ENCODE measurements at regions not wholly inside any gene's neighbourhood (a gene's known extent, or its start where the extent isn't known, plus 50 kb on each side); places are given as distances from the start of the nearest gene placed in this dataset.

DNA sequence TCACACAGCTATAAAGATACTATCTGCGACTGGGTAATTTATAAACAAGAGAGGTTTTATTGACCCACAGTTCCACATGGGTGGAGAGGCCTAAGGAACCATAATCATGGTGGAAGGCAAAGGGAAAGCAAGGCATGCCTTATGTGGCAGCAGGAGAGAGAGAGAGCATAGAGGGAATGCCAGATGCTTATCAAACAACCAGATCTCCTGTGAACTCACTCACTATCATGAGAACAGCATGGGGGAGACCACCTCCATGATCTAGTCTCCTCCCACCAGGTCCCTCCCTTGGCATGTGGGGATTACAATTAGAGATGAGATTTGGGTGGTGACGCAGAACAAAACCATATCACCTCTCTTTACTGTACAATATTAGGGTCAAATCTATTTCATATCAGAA, 1101.6 kb upstream of the RAG2 start:
- DNase-seq, result no peak

DNA sequence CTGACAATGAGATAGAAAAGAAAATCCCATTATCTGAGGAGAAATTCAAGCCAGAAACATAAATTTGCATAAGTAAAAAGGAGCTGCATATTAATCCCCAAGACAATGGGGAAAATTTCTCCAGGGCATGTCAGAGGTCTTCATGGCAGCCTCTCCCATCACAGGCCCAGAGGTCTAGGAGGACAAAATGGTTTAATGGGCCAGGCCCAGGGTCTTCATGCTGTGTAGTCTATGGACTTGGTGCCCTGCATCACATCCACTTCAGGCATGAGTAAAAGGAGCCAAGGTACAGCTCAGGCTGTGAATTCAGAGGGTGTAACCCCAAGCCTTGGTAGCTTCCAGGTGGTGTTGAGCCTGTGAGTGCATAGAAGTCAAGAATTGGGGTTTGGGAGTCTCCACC, 1097.2 kb upstream of the RAG2 start:
- no peak for DNase-seq

DNA sequence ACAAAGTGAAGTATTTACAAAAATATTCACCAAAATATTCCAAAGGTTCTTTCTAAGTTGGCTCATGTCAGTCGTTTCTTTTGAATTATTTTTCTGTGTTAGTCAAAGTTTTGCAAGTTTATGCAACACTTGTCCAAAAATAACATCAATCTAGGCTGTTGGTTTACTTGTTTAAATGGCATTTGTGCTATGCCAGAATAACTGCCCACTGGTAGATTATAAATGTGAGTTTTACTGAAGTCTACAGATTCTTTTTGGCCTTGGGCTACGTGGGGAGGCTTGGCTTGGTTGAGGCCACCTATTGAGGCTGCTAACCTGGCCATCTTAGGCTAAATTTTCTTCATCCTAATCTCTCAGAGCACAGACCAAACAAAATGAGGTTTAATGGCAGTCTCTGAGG, 1091.9 kb upstream of the RAG2 start:
- no peak for DNase-seq

DNA sequence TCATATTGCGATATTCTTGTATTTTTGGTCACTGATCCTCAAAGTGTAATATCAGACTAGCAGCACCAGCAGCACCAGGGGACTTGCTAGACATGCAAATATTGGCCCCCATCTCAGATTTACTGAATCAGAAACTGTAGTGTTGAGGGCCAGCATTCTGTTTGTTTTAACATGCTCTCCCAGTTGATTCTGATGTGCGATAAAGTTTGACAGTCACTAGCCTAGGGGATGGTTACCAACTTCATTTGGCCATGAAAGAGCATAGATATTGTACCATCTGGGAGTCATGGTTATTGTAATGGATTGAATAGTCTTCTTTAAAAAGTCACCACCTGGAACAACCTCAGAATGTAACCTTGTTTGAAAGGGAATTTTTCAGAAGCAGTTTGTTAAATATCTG, 1090.4 kb upstream of the RAG2 start:
- DNase-seq, result no peak

DNA sequence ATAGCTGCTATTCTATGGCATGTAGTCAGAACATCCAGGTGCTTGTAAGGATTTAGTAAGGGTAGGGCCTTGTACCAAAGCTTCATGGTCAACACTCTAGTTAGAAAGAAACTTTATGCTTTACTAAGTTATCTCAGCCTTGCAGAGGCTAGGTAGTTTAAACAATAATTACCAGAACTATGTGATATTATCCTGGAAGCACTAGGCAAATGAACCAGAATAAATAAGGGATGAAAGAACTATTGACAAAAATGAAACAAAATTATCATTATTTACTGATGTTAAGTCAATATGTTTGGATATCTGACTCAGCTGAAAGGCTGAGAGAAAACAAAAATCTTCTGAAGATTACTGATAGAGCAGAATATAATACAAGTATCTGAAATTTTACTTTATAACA, 1089.1 kb upstream of the RAG2 start:
- DNase-seq, result no peak

DNA sequence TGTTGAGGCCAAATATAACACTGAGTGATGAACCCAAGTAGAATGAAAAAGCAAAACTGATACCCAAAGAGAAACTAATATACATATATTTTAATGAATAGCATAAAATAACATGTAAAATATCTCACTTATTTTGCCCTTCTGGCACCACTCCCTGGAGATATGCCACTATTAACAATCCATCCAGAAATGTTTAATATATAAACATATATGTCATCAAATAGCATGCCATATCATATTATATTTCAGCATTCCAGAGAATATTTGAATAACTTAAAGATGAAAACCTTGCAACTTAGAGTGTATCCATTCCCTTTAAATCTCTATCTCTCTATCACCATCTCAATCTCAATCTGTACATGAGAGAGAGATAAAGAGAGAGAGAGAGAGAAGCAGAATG, 1073.3 kb upstream of the RAG2 start:
- DNase-seq, result no peak

DNA sequence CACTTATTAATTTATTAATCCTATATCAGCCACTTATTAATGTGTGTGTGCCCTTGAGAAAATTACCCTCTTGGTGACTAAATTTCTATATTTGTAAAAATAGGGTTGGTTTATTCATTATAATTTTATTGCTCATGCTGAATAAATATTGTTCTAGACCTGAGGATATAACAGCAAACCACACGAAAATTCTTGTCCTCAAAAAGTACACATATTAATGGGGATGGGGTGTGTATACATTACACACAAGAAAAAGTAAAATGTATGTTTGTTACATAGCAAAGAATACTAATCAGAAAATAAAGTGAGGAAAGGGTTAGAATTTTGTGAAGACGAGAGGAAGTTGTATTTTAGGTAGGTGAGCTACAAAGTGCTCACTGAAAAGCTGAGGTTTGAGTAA, 1068.9 kb upstream of the RAG2 start:
- DNase-seq, result no peak

DNA sequence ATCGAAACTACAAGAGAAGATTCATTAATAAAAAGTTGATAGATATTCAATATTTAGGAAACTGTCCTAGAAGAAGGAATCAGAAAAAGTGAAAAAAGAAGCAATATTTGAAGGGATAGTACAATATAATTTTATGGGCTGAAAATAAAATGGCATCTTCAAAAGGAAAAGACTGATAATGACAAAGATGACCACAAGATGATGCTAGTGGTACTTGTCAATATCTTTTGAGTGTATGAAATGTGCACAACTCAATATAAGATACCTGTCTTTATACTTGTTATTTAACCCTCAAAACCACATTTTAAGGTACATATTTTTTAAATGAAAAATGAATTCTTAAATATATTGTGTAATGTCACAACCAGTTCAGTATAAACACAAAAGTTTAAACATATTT, 1059.6 kb upstream of the RAG2 start:
- no peak for DNase-seq

DNA sequence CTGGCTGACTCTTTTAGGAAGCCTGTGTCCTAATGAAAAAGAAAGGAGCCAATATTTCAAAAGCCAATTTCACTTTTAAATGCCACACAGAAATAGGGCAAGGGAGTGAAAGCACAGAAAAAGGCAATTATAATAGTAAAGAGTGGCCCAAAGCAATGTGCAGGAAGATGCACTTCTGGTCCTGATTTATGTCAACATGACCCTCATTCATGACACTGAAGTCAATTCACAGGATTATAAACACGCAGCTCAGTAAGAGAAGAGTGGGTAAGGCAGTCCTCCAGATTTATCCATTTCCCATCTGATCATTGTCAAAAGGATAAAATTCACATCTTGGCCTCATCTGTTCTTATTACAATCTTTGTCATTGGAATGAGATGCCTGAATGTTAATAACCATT, 1049.7 kb upstream of the RAG2 start:
- DNase-seq, result no peak

DNA sequence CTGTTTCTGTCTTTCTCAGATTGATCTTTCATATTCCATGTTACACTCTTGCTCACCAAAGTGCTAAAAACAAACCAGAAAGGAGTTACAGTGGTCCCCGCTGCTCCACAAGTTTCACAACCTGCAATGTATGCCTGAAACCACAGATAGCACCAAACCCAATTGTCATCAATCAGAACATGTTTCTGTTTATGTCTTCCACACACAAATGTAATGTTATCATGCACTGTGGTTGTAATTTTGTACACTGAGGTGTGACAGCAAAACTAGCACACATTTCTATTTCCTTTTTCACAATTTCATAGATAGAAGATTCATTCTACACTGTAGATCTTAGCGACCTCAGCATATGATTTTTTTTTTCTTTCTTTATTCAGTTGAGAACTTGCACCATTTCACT, 1045.9 kb upstream of the RAG2 start:
- no peak for DNase-seq

DNA sequence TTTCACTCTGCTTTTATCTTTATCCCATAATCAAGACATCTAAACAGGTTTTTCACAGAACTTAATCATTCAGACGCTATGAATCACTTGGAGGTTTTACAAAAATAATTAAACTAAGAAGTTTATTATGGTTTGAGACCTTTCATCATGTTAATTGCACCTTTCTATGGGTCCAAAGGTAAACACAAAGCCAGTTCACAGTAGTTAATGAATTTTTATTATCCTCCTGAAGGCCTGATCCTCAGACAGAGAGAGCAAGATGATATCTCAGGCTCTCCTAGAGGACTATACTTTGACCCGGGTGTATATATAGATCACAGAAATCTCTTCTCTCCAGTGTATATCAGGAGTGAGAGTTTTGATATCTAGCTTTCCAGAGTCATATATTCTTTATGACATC, 1044.3 kb upstream of the RAG2 start:
- DNase-seq, result no peak

DNA sequence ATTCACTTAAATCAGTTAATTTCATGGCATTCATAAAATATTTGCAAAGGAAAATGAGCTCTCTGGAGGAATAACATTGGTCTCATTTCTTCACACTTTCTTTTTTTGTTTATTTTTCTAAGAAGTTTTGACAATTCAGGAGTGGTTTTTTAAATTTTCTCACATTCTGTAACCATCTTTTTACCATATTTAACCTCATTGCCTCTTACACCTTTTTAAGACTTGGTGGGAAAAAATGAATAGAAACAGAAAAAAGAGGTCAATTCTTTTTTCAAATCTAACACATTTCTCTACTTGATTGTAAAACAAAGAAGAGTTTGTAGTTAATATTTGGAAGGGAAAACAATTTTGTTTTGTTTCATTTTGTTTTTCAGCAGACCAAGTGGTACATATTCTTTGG, 1034.7 kb upstream of the RAG2 start:
- DNase-seq, result no peak

DNA sequence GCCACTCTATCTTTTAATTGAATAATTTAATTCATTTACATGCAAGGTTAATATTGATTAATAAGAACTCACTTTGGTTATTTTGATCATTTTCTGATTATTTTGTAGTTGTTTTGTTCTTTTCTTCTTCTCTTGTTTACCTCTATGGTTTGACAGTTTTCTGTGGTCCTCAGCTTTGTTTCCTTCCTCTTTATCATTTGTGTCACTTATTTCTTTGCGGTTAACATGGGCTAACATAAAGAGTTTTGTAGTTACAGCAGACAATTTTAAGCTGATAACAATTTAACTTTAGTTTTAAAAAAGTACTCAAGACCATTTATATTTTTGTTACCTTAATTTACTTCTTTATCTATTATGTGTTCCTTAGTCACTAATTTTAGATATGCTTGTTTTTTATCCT, 1032.8 kb upstream of the RAG2 start:
- DNase-seq, result no peak

DNA sequence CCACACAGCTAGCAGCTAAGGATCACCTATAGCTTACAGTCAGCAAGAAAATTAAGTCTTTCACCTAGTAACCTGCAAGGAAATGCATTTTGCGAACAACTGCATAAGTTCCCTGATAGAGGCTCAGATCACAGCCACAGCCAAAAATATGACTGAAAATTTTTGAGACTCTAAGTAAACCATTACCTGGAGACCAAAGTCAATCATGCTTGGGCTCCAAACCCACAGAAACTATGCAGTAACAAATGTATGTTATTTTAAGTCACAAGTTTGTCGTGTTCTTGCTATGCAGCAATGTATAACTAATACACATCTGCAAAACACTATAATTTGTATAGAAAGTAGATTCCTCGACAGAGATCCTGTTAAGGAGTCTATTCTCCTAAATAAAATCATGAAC, 1025.7 kb upstream of the RAG2 start:
- DNase-seq, result no peak

DNA sequence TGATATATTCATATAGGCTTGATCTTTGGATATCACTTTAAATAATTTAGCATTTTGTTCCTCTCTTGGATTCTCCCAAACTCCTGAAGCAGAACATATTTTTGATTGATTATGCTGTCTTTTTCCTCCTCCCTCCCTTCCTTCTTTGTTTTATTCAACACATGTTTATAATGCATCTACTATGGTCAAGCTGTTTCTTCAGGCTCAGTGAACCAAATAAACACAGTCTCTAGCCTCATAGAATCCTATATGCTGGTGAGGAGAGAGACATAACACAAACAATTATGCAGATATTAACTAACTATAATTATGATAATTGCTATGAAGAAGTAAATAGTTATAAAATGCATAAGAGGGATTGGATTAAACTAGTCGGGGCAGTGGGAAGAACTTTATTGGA, 1023.6 kb upstream of the RAG2 start:
- no peak for DNase-seq

DNA sequence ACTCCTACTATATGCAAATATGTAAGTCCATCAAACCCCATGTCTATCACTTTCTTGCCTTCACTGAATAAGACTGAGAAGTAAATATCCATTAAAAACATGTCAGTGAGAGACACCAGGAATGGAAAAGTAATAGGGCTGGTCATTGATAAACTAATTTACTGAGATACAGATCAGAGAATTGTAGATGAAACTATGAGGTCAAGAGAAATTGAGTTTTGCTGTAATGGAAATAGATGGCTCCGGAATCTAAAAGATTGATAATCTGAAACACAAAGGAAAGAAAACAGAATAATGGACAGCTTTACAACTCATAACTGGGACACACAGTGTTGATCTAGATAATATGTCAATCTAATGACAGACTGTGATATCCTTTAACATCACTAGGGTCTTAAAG, 1018.3 kb upstream of the RAG2 start:
- no peak for DNase-seq

DNA sequence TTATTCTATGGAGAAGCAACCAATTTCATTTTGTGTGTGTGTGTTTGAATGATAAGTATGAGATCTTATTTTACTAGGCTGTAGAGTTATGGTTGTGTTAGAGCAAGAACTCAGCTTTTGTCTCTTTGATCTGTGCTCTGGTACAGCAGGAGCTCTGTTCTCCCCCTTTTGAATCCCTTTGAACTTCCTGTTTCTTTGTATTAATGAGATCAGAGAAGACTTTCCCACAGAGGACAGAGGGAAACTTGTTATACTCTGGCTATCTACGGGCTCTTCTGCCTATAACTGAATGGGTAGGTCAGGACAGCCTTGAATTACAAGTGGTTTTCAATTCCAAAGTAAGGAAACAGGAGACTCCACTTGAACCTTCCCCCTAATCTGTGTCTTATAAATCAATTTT, 1015.0 kb upstream of the RAG2 start:
- DNase-seq, result no peak

DNA sequence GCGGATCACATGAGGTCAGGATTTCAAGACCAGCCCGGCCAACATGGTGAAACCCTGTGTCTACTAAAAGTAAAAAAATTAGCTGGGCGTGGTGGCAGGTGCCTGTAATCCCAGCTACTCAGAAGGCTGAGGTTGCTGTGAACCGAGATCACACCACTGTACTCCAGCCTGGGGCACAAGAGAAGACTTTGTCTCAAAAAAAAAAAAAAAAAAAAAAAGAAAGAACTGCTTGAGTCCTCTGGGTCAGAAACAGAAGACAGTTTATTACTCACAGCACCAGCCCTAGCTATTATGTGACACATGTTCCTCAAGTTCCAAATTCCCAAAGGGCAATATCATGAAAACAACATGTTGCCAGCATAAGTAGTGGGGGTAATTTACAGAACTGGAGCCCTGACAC, 1014.1 kb upstream of the RAG2 start:
- no peak for DNase-seq

DNA sequence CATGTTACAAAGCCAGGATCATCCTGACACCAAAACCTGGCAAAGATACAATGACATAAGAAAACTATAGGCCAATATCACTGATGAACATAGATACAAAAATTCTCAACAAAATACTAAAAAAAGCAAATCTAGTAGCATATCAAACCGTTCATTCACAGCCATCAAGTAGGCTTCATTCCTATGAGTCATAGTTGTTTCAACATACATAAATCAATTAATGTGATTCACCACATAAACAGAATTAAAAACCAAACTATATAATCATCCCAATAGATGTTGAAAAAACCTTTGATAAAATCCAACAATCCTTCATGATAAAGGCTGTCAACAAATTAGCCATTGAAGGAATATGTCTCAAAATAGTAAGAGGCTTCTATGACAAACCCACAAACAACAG, 1007.2 kb upstream of the RAG2 start:
- no peak for DNase-seq

DNA sequence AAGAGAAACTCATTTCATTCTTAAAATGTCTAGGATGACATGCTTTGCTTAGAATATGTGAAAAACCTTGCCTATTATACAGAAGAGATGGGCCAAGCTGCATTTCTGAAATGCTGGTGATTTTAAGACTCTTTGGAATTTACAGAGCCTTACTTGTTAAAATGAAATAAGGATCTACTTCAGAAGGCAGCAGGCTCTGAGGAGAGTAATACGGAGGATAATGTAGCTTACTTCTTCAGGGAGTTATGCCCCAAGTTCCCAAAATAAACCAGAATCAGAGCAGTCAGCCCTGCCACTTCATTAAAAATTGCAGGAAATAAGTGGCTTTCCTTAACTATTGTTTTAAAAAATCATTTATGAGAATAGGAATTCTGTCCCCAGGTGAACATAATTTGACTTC, 1000.3 kb upstream of the RAG2 start:
- DNase-seq, result no peak

DNA sequence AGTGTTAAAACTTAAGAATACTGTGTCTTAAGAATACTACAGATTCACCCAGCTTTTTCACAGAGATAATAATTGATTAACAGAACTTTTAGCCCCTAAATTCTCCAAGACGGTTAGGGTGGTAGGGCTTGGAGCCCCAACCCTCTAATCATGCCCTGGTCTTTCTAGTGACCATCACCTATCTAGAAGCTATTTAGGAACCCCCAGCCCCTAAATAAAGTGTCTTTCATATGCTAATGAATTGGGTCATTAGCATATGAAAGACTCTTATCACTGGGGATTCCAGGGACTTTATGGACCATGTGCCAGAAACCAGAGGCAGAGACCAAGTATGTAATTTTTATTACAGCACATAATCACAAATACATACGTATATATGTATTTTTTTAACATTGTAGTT, 999.7 kb upstream of the RAG2 start:
- no peak for DNase-seq

DNA sequence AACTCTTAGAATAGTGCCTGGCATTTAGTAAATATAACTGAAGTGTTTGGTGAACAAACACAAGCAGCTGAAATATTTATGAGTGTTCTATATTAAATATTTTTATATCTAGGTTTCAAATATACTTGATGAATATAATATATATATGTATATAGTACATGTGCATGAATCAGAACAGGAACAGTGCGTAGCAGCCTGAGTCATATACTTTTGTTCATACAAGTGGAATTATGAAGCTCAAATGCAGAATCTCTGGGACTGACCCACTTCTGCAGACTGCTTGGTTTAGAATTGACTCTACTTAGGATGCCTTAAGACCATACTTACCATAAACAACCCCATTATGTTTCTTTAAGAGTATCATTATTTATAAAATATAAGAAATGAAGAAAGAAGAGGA, 997.8 kb upstream of the RAG2 start:
- DNase-seq, result no peak

DNA sequence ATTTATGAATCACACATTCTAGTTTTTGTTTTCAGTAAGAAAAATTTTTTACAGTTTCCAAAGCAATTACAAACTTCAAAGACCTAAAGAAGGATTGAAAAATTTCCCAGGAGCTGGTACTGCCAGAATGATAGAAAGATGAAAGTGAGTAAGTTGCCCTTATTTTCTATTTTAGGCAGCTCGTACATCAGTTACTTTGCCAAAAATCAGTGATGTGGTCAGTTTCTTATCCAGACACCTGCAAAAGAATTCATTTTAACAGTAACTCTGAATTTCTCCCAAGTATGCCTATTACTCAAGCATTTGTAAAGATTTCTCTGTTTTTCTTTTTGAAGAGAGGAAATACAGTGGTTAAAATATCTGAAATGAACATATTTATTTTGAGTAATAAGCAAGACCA, 976.3 kb upstream of the RAG2 start:
- no peak for DNase-seq

DNA sequence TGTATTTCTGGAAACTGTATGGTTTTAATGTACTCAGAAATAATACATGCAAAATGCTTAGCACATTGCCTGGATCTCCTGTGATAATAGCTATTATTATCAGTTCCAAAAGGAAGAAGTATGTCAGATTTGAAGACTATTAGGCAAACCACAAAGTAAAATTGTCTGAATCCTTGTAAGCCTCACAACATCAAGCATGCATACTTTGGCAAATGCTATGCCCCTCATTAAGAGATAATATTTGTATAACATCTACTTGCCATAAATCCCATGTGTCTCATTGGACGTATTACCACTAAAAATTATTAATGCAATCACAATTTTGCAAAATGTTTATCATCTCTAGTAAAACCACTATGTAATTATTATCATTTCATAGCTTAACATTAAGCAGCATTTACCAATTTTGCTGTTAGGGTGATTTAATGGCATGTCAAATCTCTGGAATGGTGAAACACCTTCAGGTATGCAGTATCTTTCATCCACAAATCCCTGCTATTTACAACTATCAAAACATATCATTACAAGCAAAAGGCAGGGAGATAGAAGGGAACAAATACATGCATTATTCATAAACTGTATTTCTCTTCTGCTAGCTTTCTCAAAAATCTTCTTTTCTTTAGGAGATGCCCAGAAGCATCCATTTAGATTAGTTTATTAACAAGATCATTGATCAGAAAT, 974.6 kb upstream of the RAG2 start:
- no peak for DNase-seq

DNA sequence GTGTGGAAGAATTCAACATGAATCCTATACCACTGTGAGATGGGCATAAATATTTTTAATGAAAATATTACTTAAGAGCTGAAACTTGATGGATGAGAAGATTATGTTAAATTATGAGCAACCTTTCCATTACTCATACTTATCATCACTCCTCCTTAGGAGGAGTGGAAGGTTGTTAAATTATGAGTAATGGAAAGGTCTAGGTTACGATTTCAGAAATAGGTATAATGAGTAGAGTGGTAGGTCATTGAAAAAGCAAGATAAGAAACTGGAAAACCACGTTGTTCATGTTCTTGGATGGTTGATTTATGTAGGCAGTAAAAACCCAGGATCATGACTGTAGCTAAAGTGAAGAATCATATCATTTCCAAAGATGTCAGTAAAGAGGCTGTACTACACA, 973.2 kb upstream of the RAG2 start:
- DNase-seq, result no peak

DNA sequence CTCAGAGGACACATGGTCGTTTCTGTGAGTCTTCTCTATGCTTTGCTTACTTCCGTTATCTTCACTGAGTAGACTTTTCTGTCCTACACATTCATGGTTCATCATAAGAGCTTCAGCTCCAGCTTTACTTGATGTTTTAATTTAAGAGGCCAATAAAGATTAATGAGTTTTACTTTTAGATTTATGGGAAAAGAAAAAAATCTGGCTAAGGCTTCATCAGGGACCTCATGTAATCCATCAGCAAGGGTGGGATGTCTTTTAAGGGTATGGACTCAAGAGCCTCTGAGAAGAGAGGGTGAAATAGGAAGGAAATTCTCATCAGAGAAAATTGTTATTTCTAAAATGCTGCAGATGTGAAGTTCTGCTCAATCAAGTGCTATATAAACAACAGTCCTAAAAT, 963.0 kb upstream of the RAG2 start:
- no peak for DNase-seq

Measured in activated naive CD4-positive, alpha-beta T cell (primary cell).